K562 (cell line): ENCODE measurements at regions not wholly inside any gene's neighbourhood (a gene's known extent, or its start where the extent isn't known, plus 50 kb on each side); places are given as distances from the start of the nearest gene placed in this dataset.

Source experiments
- FUS ChIP-seq: fragments of 200-400 bp; formaldehyde crosslinking; optimal IDR thresholded peaks from 2 replicates; pipeline ENCODE3; 2017; ENCODE audit warnings: low read depth, low read length
- HMBOX1 ChIP-seq: sonication (generic); IDR thresholded peaks from 2 replicates; pipeline ENCODE4 v1.6.1; 2016
- MGA ChIP-seq: fragments of 450-650 bp; IDR thresholded peaks from 2 replicates; pipeline ENCODE4 v1.6.1; 2016; ENCODE audit warnings: mild to moderate bottlenecking, moderate library complexity
- TAF7 ChIP-seq: fragments of 450-650 bp; IDR thresholded peaks from 2 replicates; pipeline ENCODE4 v1.6.1; 2016; ENCODE audit warnings: missing genetic modification characterization, missing compliant biosample characterization

- no peak for TF ChIP-seq MGA
- no peak for TF ChIP-seq FUS
- TF ChIP-seq TAF7 (tag): no peak
- no peak for TF ChIP-seq HMBOX1
These were observed 628.8 kb downstream of the ANKRD50 start (continued) for GRCh38 chr4:124083711-124084110.
